GM19372 (cell line): ENCODE measurements at regions not wholly inside any gene's neighbourhood (a gene's known extent, or its start where the extent isn't known, plus 50 kb on each side); places are given as distances from the start of the nearest gene placed in this dataset.

ENCODE experiments used
- ATAC-seq: cut with Tn5 transposase; IDR thresholded peaks from one replicate; pipeline ENCODE4 v1.9.1; 2021; ENCODE audit warnings: mild to moderate bottlenecking, low read depth, moderate library complexity; ENCODE audit not compliant: unreplicated experiment

GRCh38 chr6:77979204-77979603 lies 326.4 kb downstream of the MEI4 start:
- no peak for ATAC-seq

- peak; percentile 64 for ATAC-seq
Observed at GRCh38 chr6:77986380-77987034, 333.7 kb downstream of the MEI4 start.

GRCh38 chr6:77987035-77987384 lies 334.2 kb downstream of the MEI4 start:
- ATAC-seq, result no peak

DNA sequence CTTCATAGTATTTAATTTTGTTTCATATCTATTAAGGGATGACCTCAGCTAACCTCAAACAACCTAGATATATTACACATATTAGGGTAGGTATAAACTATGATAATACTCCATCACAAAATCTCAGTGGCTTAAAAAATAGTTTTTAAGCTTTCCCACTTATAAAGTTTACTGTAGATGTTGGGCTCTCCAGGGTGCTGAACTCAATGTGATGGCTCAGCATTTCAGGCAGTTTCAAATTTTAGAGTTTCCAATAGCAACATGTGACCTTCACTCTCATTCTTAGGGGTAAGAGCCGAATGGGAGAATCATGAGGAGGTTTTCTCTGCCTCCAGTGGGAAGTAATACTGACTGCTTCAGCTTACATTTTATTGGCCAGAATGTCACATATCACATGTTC lies 357.3 kb downstream of the MEI4 start:
- ATAC-seq, result no peak

- ATAC-seq, result no peak
Observed at GRCh38 chr6:78020586-78020985, 367.7 kb downstream of the MEI4 start.

DNA sequence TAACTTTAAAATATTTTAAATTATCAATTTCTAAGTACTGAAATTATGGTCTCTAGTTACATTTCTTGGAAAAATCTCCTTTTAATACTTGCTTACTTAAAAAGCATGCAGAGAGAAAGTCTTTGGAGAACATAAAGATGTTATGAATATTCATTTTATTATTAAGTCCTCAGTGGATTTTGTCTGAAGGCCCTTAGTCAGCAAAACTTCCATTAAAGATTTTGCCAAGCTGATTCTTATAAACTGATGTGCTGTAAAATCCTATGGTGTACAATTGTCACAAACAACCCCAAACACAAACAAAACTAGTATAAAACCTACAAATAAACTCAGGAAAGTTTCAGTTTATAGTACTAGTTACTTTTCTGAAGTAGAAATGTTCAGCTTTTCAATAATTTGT lies 372.7 kb downstream of the MEI4 start:
- no peak for ATAC-seq

- no peak for ATAC-seq
Observed at GRCh38 chr6:78031228-78031627, 378.4 kb downstream of the MEI4 start.

GRCh38 chr6:78059171-78059570 lies 406.3 kb downstream of the MEI4 start:
- no peak for ATAC-seq

DNA sequence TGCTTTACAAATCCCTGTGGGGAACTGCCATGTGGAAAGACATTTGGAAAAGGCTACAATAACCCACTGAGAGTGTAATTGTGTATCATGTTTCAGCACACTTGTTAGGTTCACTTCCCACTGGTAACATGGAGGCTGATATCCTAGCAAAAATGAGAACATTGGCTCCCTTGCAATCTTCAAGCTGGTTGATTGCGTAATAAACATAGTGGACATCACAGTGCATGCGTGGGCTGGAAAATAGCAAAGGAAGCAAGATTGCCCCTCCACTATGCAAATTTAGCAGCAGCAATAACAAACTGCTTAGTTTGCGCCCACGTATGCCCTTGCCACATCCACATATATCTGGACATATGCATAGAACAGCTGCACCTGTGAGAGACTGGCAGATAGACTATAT lies 410.2 kb downstream of the MEI4 start:
- no peak for ATAC-seq

GRCh38 chr6:78076371-78076770 lies 423.5 kb downstream of the MEI4 start:
- no peak for ATAC-seq

DNA sequence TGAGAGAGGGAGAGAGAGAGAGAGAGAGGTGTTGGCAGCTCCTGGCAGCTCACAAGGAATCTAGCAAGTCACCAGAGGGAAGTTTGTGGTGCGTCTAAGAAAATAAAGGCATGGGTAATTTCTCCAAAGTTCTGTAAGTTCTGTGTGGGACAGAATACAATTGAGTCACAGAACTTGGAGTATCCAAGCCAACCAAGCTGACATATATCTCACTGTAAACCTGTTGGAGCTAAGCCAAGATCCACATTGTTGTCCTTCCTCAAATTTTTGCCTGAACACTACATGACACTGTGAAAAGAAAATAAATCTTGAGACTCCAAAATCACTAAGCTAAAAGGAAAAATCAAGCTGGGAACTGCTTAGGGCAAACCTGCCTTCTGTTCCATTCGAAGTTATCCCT lies 436.7 kb downstream of the MEI4 start:
- ATAC-seq, result no peak

DNA sequence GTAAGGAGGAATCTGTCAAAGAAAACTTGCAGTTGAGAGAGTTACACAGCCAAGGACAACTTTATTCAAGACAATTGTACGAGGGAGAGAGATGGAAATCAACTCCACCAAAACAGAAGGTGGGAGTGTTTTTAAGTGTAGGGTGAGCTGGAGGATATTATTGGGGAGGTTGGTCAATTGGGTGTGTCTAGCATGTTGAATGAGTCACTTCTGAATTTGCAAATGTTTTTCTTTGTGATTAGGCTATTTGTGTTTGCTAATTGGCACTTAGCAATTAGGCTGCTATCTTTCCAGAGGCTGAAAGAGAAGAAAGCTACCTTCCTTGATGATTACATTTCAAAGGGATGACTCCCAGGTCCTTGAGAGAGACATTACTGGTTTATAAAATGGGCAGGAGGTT lies 441.1 kb downstream of the MEI4 start:
- ATAC-seq, result no peak

DNA sequence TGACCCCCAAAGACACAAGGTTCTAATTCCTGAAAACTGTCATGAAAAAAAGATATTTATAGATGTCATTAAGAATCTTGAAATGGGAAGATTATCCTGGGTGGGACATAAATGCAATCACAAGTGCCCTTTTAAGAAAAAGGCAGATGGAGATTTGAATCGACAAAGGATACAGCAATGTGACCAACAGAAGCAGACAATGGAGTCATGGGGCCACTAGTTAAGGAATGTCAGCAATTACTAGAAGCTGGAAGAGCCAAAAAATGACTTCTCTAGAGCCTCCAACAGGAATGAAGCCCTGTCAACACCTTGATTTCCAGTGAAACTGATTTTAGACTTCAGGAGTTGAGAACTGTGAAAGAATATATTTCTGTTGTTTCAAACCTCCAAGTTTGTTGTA lies 448.5 kb downstream of the MEI4 start:
- ATAC-seq, result no peak

GRCh38 chr6:78110641-78111040 lies 457.8 kb downstream of the MEI4 start:
- ATAC-seq, result no peak

GRCh38 chr6:78117966-78118365 lies 465.1 kb downstream of the MEI4 start:
- ATAC-seq, result no peak

GRCh38 chr6:78131521-78131920 lies 478.7 kb downstream of the MEI4 start:
- no peak for ATAC-seq

DNA sequence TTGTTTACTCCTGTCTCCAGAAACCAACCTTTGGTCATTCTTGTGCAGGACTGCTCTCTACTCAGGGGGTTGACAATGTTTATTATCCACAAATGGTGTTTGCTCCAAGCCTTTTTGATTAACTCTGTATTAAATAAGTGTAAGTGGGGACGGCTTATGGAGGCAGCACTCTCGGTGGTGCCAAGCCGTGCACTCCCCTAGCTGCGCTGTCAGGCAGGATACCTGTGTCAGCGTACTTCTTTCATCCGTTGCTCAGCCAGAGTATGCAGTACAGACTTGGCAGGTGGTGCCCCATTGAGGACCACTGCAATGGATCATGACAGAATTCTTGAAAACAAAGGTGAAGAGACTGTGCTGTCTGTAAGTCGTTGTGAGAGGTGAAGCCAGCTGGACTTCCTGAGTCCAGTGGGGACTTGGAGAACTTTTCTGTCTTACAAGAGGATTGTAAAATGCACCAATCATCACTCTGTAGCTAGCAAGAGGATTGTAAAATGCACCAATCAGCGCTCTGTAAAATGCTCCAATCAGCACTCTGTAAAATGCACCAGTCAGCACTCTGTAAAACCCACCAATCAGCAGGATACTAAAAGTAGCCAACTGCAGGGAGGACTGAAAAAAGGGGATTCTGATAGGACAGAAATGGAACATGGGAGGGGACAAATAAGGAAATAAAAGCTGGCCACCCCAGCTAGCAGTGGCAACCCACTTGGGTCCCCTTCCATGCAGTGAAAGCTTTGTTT lies 480.0 kb downstream of the MEI4 start:
- no peak for ATAC-seq

- no peak for ATAC-seq
Observed at GRCh38 chr6:78150425-78150824, 497.6 kb downstream of the MEI4 start.

DNA sequence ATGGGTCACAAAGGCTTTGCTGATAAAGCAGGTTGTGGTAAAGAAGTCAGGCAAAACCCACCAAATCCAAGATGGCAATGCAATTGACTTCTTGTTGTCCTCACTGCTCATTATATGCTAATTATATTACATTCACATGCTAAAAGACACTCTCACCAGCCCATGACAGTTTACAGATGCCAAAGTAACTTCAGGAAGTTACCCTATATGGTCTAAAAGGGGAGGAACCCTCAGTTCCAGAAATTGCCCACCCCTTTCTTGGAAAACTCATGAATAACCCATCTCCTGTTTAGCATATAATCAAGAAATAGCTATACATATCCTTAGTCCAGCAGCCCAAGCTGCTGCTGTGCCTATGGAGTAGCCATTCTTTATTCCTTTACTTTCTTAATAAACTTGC lies 501.1 kb downstream of the MEI4 start:
- no peak for ATAC-seq

DNA sequence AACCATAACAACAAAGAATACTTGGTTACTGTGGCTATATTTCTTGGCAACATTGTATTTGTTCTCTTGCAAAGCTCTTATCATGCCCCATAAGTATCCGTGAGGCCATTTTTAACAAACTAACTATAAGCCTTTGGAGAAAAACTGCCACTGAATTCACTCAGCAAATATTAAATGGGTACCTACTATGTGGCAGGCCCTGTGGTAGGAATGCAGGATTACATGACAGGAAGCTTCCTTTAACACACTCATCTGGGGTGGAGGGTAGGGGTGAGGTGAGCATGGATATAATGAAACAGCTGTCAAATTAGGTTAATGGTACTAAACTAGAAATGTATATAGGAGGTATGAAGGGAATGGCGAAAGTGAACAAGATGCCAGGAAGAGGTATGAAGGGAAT lies 504.8 kb downstream of the MEI4 start:
- no peak for ATAC-seq

DNA sequence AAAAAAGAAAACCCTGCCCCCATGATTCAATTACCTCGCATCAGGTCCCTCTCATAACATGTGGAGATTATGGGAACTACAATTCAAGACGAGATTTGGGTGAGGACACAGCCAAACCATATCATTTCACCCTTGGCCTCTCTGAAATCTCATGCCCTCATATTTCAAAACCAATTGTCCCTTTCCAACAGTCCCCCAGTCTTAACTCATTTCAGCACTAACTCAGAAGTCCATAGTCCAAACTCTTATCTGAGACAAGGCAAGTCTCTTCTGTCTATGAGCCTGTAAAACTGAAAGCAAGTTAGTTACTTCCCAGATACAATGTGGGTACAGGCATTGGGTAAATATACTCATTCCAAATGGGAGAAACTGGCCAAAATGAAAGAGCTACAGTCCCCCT lies 536.1 kb downstream of the MEI4 start:
- no peak for ATAC-seq

DNA sequence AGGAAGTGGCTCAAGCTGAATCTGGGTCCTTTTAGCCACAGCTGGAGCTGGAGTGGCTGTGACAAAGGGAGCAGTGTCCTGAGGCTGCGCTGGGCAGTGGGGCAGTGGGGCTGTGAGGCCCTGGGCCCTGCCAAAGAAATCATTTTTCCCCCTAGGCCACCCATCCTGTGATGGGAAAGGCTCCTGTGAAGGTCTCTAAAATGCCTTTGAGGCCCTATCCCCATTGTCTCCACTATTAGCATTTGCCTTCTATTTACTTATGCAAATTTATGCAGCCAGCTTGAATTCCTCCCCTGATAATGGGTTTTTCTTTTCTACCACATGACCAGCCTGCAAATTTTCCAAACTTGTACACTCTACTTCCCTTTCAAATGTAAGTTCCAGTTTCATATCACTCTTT lies 539.2 kb downstream of the MEI4 start:
- ATAC-seq, result no peak
